HEK293T (cell line): ENCODE measurements at regions not wholly inside any gene's neighbourhood (a gene's known extent, or its start where the extent isn't known, plus 50 kb on each side); places are given as distances from the start of the nearest gene placed in this dataset.

Source experiments
- ARNT ChIP-seq: fragments of 450-650 bp; IDR thresholded peaks from 2 replicates; pipeline ENCODE4 v1.6.1; 2017; ENCODE audit warnings: mild to moderate bottlenecking
- FOXM1 ChIP-seq: fragments of 450-650 bp; IDR thresholded peaks from 2 replicates; pipeline ENCODE4 v1.6.1; 2017; ENCODE audit warnings: mild to moderate bottlenecking, borderline replicate concordance
- HDGF ChIP-seq: fragments of 450-650 bp; IDR thresholded peaks from 2 replicates; pipeline ENCODE4 v1.6.1; 2017; ENCODE audit warnings: antibody characterized with exemption, borderline replicate concordance
- L3MBTL2 ChIP-seq: fragments of 450-650 bp; conservative IDR thresholded peaks from 2 replicates; pipeline ENCODE4 v1.6.1; 2016; ENCODE audit warnings: mild to moderate bottlenecking
- ZNF384 ChIP-seq: fragments of 450-650 bp; IDR thresholded peaks from 2 replicates; pipeline ENCODE4 v1.6.1; 2016

- TF ChIP-seq L3MBTL2 (no peak), FOXM1 (no peak), ZNF384 (no peak), HDGF (no peak), ARNT (no peak)
These were observed 283.8 kb downstream of the TRIML1 start for GRCh38 chr4:188423039-188423438.
